ENCODE measurements at regions not wholly inside any gene's neighbourhood (a gene's known extent, or its start where the extent isn't known, plus 50 kb on each side); places are given as distances from the start of the nearest gene placed in this dataset.

- H3K27me3 ChIP-seq: no peaks in the 10 kb centered on the region
- no peaks in the 10 kb centered on the region for H3K4me1 ChIP-seq
- H3K36me3 ChIP-seq: no peaks in the 10 kb centered on the region
- no peak overlapping the region for H3K4me3 ChIP-seq
- DNase-seq (ENCODE audit: low spot score in 2 of 2): no peak
- TF ChIP-seq CTCF (IDR thresholded peaks at IDR 0.05): no peak
- no peak for TF ChIP-seq POLR2A (IDR thresholded peaks at IDR 0.05)
- TF ChIP-seq EP300 (IDR thresholded peaks at IDR 0.05): no peak
- 70 to 75% methylated on average over 4 of the region's 4 CpGs for WGBS, 2 donors
- H3K9me3 ChIP-seq: no peaks in the 10 kb centered on the region
- no peak overlapping the region for H3K27ac ChIP-seq
These were observed 671.9 kb upstream of the USP24 start for GRCh38 chr1:55886856-55887712.

DNA sequence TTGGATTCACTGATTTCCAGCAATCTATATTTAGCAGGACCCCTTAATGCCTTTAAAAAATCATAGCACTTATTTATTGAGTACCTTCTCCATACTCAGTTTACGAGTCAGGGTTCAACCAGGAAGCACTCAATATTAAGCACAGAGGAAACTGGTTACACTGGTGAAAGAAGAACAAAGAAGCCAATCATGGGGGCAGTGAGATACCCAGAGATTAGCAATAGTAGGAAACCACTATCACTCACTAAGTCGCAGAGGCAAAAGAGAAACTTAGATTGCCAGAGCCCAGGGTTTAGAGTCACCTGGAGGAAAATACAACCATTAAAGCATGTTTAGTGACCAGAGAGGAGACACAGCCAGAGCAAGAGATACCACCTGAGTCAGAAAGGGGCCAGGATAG, 670.5 kb upstream of the USP24 start:
- Histone ChIP-seq H3K4me3 (no peak overlapping the region), H3K9me3 (no peaks in the 10 kb centered on the region), H3K27ac (no peak overlapping the region), H3K27me3 (no peaks in the 10 kb centered on the region), H3K4me1 (no peaks in the 10 kb centered on the region), H3K36me3 (no peaks in the 10 kb centered on the region)
- TF ChIP-seq EP300 (IDR thresholded peaks at IDR 0.05) (no peak), CTCF (IDR thresholded peaks at IDR 0.05) (no peak), POLR2A (IDR thresholded peaks at IDR 0.05) (no peak)
- WGBS, 2 donors: 89 to 95% methylated on average over 2 of the region's 2 CpGs
- no peak for DNase-seq (ENCODE audit: low spot score in 2 of 2)

DNA sequence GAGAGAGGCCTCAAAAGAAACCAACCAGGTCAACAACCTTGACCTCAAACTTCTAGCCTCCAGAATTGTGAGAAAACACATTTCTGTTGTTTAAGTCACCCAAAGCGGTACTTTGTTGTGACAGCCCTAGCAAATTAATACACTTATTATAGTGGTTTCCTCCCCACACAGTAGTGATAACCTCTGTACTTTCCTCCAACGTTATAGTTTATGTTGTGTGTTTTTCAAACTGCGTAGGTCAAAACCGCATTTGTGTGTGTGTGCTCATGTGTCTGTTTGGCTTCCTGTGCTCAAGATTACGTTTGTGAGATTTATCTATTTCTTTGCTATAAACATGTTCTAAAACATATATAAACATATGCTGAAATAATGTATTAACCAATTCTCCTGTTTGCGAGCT, 667.8 kb upstream of the USP24 start:
- H3K27me3 ChIP-seq: no peaks in the 10 kb centered on the region
- 81 to 83% methylated on average over 6 of the region's 6 CpGs for WGBS, 2 donors

GRCh38 chr1:55879346-55879745, 664.2 kb upstream of the USP24 start:
- DNase-seq (ENCODE audit: low spot score in 2 of 2): no peak
- TF ChIP-seq EP300 (IDR thresholded peaks at IDR 0.05): no peak
- no peak for TF ChIP-seq POLR2A (IDR thresholded peaks at IDR 0.05)
- H3K4me1 ChIP-seq: no peaks in the 10 kb centered on the region
- no peaks in the 10 kb centered on the region for H3K36me3 ChIP-seq
- H3K27ac ChIP-seq: no peak overlapping the region
- no peaks in the 10 kb centered on the region for H3K9me3 ChIP-seq
- H3K4me3 ChIP-seq: no peak overlapping the region
- WGBS, 2 donors: 92 to 95% methylated on average over 11 of the region's 11 CpGs
- no peaks in the 10 kb centered on the region for H3K27me3 ChIP-seq

More for the DNA sequence above, 667.8 kb upstream of the USP24 start:
- H3K4me1 ChIP-seq: no peaks in the 10 kb centered on the region
- no peaks in the 10 kb centered on the region for H3K36me3 ChIP-seq
- TF ChIP-seq CTCF (IDR thresholded peaks at IDR 0.05): no peak
- TF ChIP-seq POLR2A (IDR thresholded peaks at IDR 0.05): no peak
- TF ChIP-seq EP300 (IDR thresholded peaks at IDR 0.05): no peak
- no peaks in the 10 kb centered on the region for H3K9me3 ChIP-seq
- H3K27ac ChIP-seq: no peak overlapping the region
- DNase-seq (ENCODE audit: low spot score in 2 of 2): no peak
- H3K4me3 ChIP-seq: no peak overlapping the region

GRCh38 chr1:55877437-55878232, 662.5 kb upstream of the USP24 start:
- Histone ChIP-seq H3K4me3 (no peak overlapping the region), H3K27ac (no peak overlapping the region), H3K27me3 (no peaks in the 10 kb centered on the region), H3K4me1 (no peaks in the 10 kb centered on the region), H3K9me3 (no peaks in the 10 kb centered on the region), H3K36me3 (no peaks in the 10 kb centered on the region)
- TF ChIP-seq POLR2A (IDR thresholded peaks at IDR 0.05): no peak
- no peak for TF ChIP-seq CTCF (IDR thresholded peaks at IDR 0.05)
- no peak for DNase-seq (ENCODE audit: low spot score in 2 of 2)
- 74 to 76% methylated on average over 6 of the region's 6 CpGs for WGBS, 2 donors

Measured in tibial nerve (tissue), 4 donors.